ENCODE measurements at regions not wholly inside any gene's neighbourhood (a gene's known extent, or its start where the extent isn't known, plus 50 kb on each side); places are given as distances from the start of the nearest gene placed in this dataset.

- DNase-seq: no peak
These were observed 91.2 kb upstream of the TNRC6C start for GRCh38 chr17:77867308-77867781.

DNA sequence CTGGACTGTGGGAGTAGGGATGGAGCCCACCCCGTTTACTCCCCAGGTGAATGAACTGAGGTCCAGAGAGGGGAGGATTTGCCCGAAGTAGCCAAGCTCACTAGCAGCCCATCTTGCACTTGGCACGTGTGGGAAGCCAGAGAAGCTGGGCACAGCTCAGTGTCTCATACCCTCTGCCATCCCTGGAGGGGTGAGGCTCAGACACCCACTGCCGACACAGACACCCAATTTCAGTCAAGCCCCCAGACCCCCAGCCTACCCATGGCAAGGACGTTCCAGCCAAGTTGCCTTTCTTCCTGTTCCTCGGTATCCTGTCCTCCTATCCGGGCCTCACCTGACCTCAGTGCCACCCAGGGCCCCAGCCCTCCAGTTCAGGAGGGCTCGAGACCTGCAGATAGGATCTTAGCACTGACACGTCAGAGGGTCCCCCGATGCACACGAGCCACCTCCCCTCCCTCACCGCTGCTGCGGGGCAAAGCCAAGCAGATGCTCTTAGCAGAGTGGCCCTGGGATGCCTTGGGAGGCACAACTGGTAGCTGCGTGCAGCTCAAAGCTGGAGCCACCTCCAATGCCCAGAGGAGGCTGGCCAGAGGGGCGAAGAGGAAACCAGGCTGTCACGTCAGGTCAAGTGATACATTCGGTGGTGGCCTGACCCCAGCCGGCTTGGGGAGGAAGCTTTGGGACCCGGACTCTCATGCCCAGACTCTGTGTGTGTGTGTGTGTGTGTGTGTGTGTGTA, 90.4 kb upstream of the TNRC6C start:
- DNase-seq: no peak

- no peak for DNase-seq
These were observed 89.4 kb upstream of the TNRC6C start for GRCh38 chr17:77869041-77869599.

DNA sequence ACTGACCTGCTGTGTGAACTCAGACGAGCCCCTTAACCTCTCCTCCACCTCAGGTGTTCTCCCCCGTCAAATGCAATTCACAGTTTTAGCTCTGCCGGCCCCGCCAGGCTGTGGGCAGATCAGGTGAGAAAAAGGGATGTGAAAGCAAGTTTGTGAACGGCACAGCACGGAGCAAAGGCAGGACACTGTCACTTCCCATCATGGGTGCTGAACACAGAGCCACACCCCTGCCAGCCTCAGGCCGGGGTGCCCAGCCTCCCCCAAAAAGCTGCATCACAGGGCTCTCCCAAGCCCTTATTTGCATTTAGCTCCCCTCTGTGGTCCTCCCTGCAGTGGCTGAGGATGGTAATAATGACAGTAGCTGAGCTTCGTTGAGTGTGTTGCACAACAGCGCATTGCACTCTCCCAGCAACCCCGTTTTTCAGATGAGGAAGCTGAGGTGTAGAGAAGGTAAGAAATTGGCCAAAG, 88.8 kb upstream of the TNRC6C start:
- DNase-seq: no peak

GRCh38 chr17:77872199-77872598, 86.3 kb upstream of the TNRC6C start:
- DNase-seq: no peak

DNA sequence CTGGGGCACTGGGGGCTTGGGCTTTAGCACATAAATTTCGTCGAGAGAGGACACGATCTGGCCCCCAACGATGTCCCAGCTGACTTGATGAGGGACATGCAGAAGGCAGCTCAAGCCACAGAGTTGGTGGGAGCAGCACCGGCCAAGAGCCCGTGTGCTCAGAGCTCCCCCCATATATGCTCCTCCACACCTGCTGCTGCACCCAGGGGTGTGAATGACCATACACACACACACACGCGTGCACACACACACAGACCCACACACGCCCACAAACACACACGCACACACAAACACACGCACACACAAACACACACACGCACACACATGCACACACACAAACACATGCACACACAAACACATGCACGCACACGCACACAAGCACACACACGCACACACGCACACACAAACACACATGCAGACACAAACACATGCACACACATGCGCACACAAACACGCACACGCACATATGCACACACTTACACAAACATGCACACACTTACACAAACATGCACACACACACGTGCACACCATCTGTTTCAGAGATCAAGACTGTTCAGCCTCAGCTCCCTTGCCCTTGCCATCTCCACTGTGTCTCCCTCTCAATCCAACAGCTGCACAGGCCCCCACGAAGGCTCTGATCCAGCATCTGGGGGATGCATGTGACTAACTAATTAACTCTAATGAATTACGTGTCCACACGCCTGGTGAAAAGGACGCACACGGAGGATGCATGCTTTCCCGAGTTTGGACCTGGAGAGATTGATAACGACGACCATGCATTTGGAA, 85.6 kb upstream of the TNRC6C start:
- peak; percentile 81 for DNase-seq

- DNase-seq: no peak
These were observed 84.8 kb upstream of the TNRC6C start for GRCh38 chr17:77873500-77874302.

DNA sequence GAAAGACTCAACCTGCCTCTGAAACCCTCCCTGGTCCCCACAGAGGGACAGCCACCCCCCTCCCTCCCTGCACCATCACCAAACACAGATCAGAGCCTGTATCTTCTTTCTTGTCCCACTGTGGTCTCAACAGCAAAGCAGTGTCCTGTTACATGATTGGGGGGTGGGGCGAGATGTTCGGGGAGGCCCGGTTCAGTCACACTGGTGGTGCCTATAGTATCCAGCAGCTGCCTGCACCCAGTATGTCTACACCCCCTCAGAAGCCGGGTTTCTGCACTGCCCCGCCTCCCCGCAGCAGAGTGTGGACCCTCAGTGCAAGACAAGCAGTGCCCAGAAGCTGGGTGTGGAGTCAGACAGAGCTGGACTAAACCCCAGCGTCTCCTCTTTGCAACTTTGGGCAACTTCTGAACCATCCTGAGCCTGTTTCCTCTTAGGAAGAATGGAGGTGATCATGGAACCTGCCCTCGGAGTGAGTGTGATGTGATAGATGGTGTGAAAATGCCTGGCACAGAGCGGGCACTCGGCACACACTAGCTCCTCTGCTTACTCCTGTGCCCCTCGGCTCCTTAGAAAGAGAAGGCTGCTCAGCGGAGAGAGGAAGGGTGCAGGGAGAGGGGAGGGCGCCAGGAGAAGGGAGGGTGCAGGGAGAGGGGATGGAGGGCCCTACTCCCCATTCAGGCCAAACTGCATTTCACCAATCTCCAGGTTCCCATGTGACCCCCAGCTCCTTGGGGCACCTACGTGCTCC, 84.0 kb upstream of the TNRC6C start:
- DNase-seq: no peak

DNA sequence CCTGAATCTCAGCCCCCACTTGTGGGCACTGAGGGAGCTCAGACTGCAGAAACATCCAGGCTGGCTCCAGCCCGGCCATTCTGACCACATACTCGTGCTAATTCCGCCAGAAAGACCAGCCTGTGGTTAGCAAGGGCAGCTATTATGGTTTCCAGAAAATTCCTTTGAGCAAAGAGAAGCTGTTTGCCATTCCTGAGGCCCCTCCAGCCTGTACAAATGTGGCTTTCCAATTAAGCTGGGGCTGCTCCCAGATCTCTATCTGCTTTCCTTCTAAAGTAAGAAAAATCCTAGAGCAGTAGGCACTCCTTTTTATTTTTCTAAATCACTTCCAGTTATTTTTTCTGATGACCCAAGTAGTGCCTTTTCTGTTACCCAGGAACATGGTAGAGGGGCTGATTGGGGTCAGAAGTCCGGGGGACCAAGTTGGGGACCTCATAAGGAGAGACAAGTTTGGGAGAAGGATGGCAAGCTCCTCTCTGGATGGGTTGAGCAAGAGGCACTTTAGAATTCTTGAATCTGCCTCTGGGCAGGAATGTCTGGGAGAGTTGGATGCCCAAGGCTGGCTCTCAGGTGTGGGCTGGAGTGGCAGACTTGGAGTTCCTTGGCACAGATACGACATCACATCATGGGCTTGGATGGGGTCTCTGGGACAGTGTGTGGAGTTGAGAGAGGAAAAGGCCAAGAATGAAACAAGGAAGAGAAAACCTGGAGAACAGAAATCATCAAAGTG, 83.3 kb upstream of the TNRC6C start:
- no peak for DNase-seq

- DNase-seq: no peak
These were observed 82.5 kb upstream of the TNRC6C start for GRCh38 chr17:77875881-77876509.

- no peak for DNase-seq
These were observed 81.5 kb upstream of the TNRC6C start for GRCh38 chr17:77877036-77877435.

GRCh38 chr17:77877646-77878355, 80.7 kb upstream of the TNRC6C start:
- no peak for DNase-seq

- DNase-seq: no peak
These were observed 79.1 kb upstream of the TNRC6C start for GRCh38 chr17:77879226-77879895.

DNA sequence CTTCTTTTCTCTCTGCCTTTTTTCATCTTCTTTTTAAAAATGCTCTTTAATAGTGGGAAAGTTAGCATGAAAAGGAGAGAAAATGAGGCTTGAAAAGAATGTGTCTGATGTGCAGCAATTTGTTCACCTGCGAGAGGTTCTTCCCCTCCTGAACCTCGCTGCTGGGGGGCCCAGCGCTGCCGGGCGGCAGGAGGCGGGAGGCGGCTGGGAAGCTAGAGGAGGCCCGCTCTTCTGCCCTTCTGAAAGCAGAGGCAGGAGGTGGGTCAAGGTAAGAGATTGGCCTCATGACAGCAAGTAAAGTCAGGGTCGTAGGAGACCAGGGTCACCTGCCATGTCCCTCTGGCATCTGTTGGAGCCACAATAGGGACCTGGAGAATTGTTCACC, 78.6 kb upstream of the TNRC6C start:
- DNase-seq: no peak

DNA sequence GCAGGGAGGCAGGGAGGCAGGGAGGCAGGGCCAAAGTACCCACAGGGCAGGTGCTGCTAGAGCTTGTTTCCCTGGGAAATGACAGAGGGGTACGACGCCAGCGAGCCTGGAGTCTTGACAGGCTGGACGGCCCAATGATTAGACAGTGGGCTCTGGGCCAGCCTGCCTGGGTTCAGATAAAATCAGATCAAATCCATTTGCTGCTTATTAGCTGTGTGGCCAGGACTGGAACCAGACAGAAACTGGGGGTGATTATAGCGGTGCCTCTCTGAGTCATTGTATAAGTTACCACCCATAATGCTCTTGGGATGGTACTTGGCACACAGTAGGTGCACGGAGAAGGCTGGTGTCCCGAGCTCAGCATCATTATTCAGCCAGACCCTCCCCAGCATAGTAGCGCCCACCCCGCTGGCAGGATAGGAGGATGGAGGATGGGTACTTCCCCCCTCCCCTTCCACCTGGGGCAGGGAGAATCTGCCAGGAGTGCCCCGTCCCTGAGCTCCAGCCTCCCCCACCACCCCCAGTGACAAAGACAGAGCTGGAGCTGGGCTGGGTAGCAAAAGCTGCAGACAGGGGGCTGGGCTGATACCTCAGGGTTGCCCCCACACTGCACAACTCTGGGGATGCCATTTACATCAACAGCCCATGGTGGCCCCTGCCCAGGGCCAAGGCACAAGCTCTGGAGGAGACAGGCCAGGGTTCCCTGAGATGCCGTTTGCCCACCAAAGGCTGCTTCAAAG, 77.6 kb upstream of the TNRC6C start:
- DNase-seq: no peak

- DNase-seq: peak; percentile 19
These were observed 77.0 kb upstream of the TNRC6C start for GRCh38 chr17:77881545-77881944.

GRCh38 chr17:77882040-77882439, 76.5 kb upstream of the TNRC6C start:
- DNase-seq: no peak

- peak; percentile 37 for DNase-seq
These were observed 75.9 kb upstream of the TNRC6C start for GRCh38 chr17:77882481-77883212.
